G401 (cell line): ENCODE measurements at regions not wholly inside any gene's neighbourhood (a gene's known extent, or its start where the extent isn't known, plus 50 kb on each side); places are given as distances from the start of the nearest gene placed in this dataset.
"Not testable (repeated sequence)": the region's sequence is repeated elsewhere in the genome, so short reads cannot be mapped to it uniquely, and the experiment has no call there.

ENCODE experiments used
- DNase-seq: peaks from one replicate; pipeline ENCODE4 v3.0.0-alpha.2; 2015; ENCODE audit warnings: low spot score
- in situ Hi-C: cut with HindIII; loops from 2 replicates; pipeline ENCODE4 v1.10.0; 2016; ENCODE audit warnings: low sequenced_read_pairs, mixed read lengths

DNA sequence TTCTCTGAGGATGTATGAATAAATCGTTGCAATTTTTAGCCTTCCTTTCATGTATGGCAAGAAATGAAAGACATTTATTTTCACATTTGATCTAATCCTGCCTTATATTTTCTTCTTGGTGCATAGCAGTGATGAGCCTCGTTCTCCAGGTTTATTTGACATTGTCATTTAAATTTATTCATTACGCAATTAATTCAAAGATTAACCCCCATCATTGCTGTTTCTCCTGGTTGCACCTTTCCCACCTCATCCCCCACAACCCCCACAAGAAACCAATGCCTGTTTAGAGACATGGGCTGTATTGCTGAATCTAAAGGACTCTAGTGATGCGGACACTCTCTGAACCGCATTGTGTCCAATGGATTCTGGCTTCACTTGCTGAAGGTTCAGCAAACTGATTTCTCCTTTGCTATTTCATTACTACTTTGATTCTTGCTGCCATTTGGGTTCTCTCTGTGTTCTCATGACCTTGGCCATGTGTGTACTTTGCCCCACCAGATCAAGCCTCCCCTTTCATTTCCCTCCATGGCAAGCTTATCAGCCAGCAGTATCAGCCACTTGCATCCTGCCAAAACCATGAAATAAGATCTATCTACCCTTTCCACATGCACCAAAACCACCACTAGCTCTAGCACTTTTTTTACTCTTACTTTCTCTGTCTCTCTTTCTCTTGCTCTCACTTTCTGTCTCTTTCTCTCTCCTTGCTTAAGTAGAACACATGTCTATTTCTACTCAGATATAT, 382.7 kb downstream of the GBE1 start:
- no peak for DNase-seq
- in situ Hi-C loops = no loop called here

DNA sequence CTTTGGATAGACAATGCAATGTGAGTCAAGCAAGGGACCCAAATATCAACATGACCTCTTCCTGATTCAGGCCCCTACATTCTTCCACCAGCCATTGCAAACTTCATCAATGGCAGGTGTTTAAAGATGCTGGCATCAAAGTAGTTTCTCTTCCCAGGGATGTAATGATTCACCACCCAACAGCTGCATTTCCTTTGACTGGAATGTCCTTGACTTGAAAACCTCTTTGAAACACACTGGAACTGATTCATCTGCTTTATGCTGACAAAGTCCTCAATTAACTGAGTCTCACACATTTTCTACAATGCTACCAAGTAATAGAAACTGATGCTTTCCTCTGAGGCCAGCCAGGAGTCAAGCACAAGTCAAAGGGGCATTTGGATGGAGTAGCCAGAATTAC, 385.5 kb downstream of the GBE1 start:
- in situ Hi-C loops = no loop called here
- peak; percentile 13 for DNase-seq

DNA sequence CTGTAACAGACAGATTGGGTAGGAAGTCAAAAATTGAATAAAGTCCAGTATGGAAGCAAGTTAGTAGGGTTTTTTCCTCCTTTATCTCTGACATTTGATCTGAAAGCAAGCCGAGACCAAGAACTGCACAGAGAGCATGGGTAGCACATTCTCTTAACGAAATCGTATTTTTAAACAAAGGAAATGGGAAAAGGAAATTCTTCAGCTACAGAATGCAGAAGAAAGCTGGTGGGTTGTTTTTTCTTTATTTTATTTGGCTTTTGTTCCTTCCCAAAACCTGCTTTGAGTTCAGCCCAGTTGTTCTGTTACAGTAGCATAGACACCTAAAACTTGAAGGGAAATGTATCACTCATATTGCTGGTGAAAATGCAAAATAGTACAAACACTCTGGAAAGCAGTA, 397.0 kb downstream of the GBE1 start:
- in situ Hi-C loops = no loop called here

DNA sequence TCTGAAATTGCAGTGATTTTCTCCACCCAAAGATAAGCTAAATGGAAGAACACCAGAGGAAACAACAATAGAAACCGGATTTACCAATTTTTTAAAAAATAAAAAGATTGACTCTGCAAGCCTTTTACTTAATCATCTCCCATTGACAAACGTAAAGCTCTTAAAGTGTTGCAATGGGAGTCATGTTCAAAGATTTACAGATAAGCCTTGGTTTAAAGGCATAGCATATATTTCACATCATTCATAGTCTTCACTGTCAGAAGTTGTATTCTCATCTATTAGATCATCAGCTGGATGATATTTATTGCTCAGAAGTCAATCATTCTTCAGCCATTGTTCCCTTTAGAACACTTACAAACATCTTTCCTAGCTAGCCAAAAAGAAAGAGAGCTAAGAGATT, 397.6 kb downstream of the GBE1 start:
- in situ Hi-C loops = no loop called here
- no peak for DNase-seq

More for the DNA sequence above, 397.0 kb downstream of the GBE1 start:
- DNase-seq = no peak

DNA sequence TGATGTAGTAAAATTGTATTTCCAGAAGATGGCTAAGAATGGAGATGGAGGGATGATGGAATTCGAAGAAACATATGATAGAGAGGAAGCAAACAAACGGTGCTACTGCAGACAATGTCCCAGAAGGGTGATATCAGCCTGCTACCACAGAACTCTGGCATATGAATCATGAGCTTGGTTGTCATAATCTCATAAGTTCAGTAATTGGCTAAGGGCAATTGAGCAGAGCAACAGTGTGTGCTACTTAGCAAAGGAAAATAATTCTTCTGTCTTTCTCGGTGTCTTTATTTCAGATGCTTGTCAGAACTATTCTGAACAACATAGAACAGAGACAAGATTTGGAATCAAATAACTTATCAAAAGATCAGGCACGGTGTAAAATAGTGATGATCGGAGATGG, 407.3 kb downstream of the GBE1 start:
- DNase-seq = no peak
- in situ Hi-C loops = no loop called here

DNA sequence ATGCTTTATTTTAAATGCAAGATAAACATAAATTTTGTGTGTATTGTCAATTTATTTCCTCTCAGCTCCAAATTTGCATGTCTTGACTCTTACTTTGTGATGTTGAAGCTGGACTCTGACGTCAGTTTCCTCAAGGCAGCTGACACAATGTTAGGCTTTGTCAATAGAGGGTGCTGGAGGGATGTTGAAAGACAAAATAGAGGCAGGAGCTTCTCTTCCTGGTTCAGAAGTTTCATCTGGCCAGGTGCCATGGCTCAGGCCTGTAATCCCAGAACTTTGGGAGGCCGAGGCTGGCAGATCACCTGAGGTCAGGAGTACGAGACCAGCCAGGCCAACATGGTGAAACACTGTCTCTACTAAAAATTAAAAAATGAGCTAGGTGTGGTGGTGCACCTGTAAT, 408.6 kb downstream of the GBE1 start:
- DNase-seq = peak; percentile 15
- in situ Hi-C loops = no loop called here

DNA sequence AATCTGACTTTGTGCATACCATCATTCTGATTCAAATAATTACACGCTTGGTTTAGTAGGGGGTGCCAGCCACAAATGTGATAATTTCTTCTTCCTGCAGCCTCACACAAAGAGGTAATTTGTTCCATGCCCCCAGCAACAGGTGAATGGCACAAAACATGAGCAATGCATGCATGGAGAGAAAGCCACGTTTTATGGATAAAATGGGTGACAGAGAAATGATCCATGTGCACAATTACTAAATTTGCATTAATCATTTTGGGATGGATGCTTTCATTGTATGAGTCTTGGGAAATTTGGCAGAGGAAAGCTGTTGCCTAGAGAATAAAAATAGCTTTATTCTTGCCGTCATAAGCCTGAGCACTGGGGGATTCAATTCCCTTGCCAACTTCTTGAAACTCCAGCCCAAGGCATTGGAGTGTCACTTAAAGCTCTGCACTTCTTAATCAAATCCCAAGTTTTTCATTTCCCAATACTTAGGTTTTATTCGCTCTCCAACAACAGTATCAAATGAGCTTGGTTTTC, 411.6 kb downstream of the GBE1 start:
- in situ Hi-C loops = no loop called here
- DNase-seq = peak; percentile 12

DNA sequence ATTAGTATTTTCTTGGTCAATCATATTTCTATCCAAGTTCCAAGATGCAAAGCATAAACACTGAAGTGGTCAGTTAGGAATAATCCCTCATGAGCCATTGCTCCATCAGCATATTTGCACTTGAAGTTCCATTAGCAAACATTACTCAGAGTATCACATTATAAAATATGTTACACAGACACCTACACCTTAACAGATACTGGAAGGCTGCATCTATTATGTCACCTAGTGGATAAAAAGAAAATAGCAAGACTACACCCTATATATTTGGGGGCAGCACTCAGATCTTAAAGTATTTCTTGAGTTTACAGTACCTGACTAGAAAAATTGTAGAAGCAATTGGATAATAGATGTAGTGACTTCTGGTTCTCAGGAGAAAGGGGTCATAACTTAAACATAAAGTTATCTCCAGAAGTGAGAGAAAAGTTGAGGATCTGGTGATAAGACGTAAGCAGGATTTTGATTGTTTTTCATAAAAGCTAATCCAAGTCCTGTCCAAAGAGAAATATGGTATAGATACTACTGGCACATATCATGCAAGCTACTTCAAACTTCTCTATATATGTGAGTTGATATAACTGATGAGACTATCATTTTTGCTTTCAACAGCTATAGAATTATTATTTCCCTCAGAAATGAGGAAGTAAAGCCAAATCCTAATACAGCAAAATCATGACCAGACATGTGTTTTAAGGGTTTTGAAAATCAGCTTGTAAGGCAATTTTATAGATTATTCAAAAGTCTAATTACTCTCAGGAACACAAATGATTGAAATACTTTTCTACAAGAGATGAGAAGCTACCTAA, 422.2 kb downstream of the GBE1 start:
- no peak for DNase-seq
- in situ Hi-C loops = no loop called here

DNA sequence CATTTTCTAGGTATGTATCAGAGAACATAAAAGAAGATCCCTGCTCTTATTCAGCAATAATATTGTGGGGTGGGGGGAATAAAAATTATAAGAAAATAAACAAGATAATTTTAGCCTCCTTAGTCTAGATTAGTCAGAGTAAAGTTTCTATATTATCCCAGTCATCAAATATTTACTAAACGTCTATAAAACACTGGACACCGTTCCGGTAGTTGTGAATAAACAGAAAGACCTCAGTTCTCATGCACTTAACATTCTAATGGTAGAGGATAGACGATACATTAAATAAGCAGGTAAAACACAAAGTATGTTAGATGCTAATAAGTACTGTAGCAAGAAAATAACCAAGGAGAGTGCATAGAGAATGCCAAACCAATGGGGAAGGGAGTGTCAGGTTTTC, 425.0 kb downstream of the GBE1 start:
- in situ Hi-C loops = no loop called here

DNA sequence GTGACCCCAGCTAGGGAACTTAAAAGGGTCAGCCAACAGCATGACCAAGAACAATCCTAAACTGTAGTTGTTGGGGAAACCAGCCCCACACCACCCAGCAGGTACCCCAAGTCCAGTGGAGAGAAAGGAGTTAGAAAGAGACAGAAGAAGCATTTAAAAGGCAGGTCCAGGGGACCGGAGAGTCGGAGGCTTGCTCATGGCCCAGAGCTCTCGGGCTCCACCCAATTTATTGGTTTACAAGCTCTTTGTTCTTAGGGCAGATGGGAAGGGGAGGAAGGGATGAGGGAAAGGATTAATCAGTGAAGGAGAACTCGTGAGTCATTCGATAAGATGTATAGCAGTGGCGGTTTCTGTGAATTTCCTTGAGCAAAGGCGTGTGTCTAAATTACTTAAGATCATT, 431.6 kb downstream of the GBE1 start:
- in situ Hi-C loops, DNase-seq: not testable (repeated sequence)

More for the DNA sequence above, 425.0 kb downstream of the GBE1 start:
- no peak for DNase-seq

DNA sequence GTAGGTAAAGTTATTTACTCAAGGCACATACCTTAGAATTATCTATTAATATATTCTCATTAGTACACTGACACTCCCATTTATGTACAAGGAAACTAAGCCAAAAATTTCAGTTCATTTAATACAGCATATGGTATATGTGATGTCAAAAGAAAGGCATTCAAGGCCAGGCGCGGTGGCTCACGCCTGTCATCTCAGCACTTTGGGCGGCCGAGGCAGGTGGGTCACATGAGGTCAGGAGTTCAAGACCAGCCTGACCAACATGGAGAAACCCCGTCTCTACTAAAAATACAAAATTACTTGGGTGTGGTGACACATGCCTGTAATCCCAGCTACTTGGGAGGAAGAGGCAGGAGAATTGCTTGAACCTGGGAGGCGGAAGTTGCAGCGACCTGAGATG, 435.2 kb downstream of the GBE1 start:
- in situ Hi-C loops = no loop called here
- no peak for DNase-seq

DNA sequence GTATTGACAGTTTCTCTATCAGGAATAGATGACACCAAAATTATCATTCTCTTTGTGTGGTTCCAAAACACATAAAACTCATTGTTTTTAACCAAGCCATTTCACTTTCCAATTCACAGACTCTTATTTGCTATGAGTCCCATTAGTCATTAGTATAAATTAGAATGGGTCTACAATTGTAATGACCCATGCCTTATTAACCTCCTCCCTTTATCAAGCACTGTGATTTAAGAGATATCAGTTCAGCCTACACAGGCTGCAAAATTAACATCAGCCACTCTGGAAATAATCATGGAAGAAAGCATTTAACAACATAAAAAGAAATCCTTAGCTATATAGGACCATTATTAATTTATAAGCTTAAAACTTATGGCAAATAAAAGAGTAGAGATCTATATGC, 440.6 kb downstream of the GBE1 start:
- in situ Hi-C loops = no loop called here
- no peak for DNase-seq

DNA sequence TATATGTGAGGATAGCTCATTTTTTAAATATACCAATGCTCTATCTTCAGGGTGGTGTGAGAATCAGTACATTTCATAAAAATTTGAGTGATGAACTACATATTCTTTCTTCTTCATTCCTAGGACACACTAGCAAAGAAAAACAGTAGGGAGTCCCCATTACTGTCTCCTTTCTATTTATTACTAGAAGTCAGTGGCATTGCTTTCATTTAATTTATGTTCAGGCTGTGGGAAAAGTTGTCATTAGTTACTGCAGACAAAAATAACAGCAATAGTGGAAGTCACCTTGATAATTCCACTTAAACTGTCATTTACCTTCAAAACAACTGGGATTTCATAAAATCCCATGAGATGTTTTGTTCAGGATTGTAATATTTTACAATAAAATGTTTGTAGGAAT, 446.4 kb downstream of the GBE1 start:
- no peak for DNase-seq
- in situ Hi-C loops = no loop called here

DNA sequence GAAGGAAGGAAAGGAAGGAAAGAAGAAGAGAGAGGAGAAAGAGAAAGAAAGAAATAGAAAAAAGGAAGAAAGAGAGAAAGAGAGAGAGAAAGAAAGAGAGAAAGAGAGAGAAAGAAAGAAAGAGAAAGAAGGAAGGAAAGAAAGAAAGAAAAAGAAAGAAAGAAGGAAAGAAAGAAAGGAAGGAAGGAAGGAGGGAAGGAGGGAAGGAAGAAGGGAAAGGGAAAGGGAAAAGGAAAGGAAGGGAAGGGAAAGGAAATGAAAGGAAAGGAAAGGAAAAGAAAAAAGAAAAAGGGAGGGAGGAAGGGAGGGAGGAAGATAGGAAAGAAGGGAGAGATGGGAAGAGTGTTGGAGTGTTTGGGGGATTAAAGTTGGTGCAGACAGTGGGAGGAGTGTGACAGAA, 450.1 kb downstream of the GBE1 start:
- in situ Hi-C loops = no loop called here
- DNase-seq = no peak

DNA sequence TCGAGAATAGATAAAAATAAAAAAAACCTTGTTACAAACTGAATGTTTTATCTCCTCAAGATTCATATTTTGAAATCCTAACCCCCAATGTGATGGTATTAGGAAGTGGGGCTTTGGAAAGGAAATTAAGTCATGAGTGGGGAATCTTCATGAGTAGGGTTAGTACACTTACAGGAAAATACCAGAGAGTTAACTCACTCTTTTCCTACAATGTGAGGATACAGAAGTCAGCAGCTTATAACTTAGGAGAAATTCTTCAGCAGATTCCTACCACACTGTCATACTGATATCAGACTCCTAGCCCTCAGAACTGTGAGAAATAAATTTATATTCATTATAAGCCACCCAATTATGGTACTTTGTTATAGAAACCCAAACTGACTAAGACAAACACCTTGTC, 453.1 kb downstream of the GBE1 start:
- DNase-seq = no peak
- in situ Hi-C loops = no loop called here

DNA sequence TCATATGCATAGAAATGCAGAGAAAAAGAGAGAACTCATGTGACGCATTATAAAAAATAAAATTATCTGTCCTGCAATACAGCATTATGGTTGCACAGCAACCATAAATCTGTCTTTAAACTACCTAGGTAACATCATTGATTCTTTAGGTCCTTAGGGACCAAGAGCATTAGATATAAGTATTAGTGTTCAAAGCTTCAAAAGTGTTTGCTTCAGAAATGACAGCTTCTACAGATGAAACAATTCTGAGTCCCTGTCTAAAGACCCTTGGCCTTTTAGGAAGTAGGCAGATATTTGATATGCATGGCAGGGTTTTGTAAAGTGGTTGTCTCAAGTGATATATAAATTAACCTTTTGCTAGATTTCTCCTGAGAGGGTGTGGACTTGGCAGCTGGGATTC, 454.2 kb downstream of the GBE1 start:
- DNase-seq = no peak
- in situ Hi-C loops = no loop called here

DNA sequence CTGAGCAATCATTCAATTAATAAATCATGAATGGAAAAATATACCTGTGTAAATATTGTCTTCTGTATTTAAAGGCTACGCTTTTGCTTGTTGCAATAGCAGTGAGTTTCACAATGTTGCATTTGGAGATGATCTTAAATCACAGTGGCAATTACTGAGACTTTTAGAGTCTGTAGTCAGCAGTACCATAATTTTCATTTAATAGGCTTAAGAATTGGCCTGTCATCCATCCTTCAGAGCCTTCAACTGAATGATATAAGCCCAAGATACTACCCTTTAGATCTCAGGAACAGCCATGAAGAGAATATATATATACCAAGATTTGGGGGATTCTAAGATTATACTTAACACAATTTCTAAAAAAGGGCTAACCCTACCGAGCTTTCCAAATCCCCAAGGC, 458.1 kb downstream of the GBE1 start:
- no peak for DNase-seq
- in situ Hi-C loops = no loop called here

DNA sequence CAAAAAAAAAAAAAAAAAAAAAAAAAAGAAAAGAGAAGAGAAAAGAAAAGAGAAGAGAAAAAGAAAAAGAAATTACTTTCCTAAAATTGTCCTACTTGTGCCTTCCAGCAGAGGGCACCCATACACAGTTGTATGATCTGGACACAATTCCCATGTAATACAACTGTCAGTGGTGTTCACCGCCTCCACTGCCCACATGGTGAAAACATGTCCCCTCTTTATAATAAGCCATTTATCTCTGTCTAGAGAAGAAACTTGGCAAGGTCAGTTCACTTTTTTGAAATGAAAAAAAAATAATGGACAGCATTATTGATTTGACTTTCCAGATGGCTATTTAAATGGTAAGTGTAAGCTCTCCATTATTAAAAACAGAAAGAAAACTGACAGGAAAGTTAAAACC, 459.4 kb downstream of the GBE1 start:
- peak; percentile 63 for DNase-seq
- in situ Hi-C loops = no loop called here

DNA sequence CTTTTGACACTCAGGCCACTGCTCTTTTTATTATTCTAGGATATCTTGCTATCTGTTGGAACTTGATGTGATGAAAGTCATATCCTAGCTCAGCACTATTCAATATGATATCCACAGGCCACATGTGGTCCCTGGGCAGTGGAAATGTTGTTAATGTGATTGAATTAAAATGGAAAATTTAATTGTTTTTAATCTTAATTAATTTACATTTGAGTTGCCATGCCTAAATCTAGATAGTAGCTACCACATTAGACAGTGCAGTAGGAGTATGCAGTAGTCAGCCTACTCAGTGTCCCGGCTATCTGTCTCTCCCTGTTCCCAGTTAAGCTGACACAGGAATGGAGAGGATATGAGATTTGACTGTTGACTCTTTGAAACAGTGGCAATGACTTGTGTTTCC, 460.2 kb downstream of the GBE1 start:
- in situ Hi-C loops = no loop called here
- DNase-seq = no peak

DNA sequence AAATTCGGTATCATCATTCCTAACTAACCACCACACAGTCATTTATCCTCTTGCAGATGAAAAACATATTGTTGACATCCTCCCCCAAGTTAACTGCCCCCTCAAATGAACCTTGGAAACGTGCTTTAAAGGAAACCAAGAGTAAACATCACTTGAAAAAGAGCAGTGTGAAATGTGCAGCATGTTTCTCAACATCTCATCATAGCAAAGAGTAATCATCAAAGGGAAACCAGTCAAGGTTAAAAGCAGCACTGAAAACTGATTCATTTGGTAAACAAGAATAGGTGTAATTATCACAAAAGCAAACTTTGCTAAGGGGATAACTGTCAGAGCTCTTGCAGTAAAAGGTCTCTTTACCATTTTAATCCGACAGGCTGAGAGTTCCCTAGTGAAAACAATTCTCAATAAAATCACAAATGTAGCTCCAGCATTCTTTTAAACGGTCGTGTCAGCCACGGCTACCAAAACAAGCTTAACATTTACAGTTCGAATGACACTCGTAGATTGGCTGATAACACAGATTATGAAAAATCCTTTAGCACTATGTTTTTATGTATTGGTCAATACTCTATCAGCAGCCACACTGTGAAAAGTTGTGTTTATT, 461.0 kb downstream of the GBE1 start:
- DNase-seq = no peak

More for the DNA sequence above, 461.0 kb downstream of the GBE1 start:
- in situ Hi-C loops = no loop called here
